ENCODE measurements at regions not wholly inside any gene's neighbourhood (a gene's known extent, or its start where the extent isn't known, plus 50 kb on each side); places are given as distances from the start of the nearest gene placed in this dataset.
A peak's percentile ranks its signal among the peaks of the same experiment; 100 is the strongest.

DNA sequence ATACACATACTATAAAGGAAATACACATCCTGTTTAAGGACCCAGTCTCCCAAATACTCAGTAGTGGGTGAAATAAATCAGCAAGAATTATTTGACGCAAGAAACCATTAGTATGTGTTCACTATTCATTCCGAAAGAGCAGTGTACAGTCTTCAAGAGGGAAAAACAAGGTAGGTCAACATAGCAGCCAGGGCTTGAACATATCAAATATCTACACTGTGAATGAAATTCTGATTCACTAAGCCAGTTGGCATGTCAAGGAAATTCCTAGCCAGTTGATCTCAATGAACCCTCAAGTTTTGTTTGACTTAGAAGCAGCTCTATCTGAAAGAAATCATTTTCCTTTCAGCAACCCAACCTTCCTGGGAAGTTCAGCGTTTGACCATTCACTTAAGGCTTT is 99.0 kb downstream of the CNTN3 start:
- intact Hi-C loops (cut with DNase I) = no loop called here
- no peak for ATAC-seq
- DNase-seq (ENCODE audit: low spot score) = no peak

- no peak for DNase-seq (ENCODE audit: low spot score)
- no peak for ATAC-seq
- intact Hi-C loops (cut with DNase I) = no loop called here
Measured at GRCh38 chr3:74511078-74511477, 103.4 kb downstream of the CNTN3 start.

- intact Hi-C loops (cut with DNase I) = no loop called here
- ATAC-seq = no peak
- DNase-seq (ENCODE audit: low spot score) = no peak
Measured at GRCh38 chr3:74510261-74510818, 104.1 kb downstream of the CNTN3 start.

DNA sequence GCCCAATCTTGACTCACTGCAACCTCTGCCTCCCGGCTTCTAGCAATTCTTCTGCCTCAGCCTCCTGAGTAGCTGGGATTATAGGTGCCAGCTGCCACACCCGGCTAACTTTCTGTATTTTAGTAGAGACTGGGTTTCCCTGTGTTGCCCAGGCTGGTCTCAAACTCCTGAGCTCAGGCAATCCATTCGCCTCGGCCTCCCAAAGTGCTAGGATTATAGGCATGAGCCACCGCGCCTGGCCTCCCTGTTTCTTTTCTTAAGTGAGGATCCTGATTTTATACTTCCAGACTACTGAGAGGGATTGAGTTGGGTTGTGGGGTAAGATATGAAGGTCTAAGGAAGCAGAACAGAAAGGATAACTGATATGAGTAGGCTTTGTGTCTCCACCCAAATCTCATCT is 106.8 kb downstream of the CNTN3 start:
- ATAC-seq = no peak
- intact Hi-C loops (cut with DNase I) = no loop called here
- DNase-seq (ENCODE audit: low spot score) = no peak

- intact Hi-C loops (cut with DNase I) = no loop called here
- DNase-seq (ENCODE audit: low spot score) = no peak
- ATAC-seq = no peak
Measured at GRCh38 chr3:74506246-74506645, 108.2 kb downstream of the CNTN3 start.

- intact Hi-C loops (cut with DNase I) = no loop called here
- ATAC-seq (peak; percentile 30), DNase-seq (ENCODE audit: low spot score) (no peak)
Measured at GRCh38 chr3:74501007-74501406, 113.5 kb downstream of the CNTN3 start.

GRCh38 chr3:74500257-74500656 is 114.2 kb downstream of the CNTN3 start:
- intact Hi-C loops (cut with DNase I) = no loop called here
- ATAC-seq = peak; percentile 70

GRCh38 chr3:74491874-74492273 is 122.6 kb downstream of the CNTN3 start:
- DNase-seq (ENCODE audit: low spot score) = no peak
- intact Hi-C loops (cut with DNase I) = no loop called here
- no peak for ATAC-seq

More at GRCh38 chr3:74500257-74500656, 114.2 kb downstream of the CNTN3 start:
- no peak for DNase-seq (ENCODE audit: low spot score)

GRCh38 chr3:74489050-74489792 is 125.2 kb downstream of the CNTN3 start:
- intact Hi-C loops (cut with DNase I) = no loop called here
- DNase-seq (ENCODE audit: low spot score) (no peak), ATAC-seq (no peak)

GRCh38 chr3:74479915-74480314 is 134.5 kb downstream of the CNTN3 start:
- ATAC-seq (no peak), DNase-seq (ENCODE audit: low spot score) (no peak)
- intact Hi-C loops (cut with DNase I) = no loop called here

DNA sequence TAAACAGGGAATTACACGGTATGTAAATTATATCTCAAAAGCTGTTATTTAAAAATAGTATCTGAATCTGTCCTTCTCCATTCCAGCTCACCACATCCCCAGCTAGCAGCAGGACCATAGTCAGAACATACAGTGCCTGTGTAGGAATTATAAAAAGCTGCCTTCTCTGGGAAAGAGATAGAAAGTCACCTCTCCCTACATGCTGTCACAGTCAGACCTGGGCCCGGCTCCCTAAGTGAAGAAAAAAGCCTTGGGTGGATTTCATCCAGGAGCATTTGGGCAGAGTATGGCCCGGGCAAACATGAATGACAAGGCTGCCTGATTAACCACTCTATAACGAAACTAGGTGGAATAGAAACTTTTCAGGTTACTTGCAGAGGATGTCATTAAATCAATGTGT is 144.1 kb downstream of the CNTN3 start:
- ATAC-seq (no peak), DNase-seq (ENCODE audit: low spot score) (no peak)
- intact Hi-C loops (cut with DNase I) = no loop called here

DNA sequence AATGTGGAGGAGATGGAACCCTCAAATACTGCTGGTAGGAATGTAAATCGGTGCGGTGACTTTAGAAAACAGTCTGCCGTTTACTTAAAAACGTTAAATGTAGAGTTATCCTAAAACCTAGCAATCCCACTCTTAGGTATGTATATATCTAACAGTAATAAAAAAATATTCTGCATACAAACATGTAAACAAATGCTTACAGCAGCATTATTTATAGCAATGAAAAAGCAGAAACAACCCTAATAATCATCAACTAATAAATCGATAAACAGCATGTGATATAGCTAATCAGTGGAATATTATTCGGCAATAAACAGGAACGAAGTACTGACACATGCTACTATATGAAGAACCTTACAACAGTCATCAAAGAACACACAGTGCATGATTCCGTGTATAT is 144.7 kb downstream of the CNTN3 start:
- no peak for ATAC-seq
- DNase-seq (ENCODE audit: low spot score) = no peak
- intact Hi-C loops (cut with DNase I) = no loop called here

GRCh38 chr3:74469151-74469550 is 145.3 kb downstream of the CNTN3 start:
- no peak for ATAC-seq
- no peak for DNase-seq (ENCODE audit: low spot score)
- intact Hi-C loops (cut with DNase I) = no loop called here

- peak; percentile 36 for ATAC-seq
- no peak for DNase-seq (ENCODE audit: low spot score)
- intact Hi-C loops (cut with DNase I) = no loop called here
Measured at GRCh38 chr3:74465715-74466410, 148.6 kb downstream of the CNTN3 start.

- ATAC-seq (no peak), DNase-seq (ENCODE audit: low spot score) (no peak)
- intact Hi-C loops (cut with DNase I) = no loop called here
Measured at GRCh38 chr3:74463515-74463914, 150.9 kb downstream of the CNTN3 start.

DNA sequence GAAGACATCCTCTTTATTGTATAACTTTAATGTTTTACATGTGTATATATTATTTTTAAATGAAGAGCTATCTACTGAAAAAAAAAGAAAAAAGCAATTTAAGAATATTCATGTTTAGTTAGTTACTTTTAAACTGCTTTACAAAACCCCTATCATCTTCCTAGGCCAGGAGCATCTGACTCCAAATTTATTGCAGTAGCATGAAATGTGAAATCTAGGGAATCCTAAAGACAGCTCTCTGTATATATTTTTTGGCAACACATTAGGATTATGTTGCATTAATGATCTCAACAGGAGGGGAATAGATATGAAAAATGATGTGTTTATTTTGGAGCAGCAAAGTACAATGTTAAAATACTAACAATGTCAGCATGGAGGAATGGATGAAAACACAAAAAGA is 158.3 kb downstream of the CNTN3 start:
- no peak for ATAC-seq
- no peak for DNase-seq (ENCODE audit: low spot score)
- intact Hi-C loops (cut with DNase I) = no loop called here

- intact Hi-C loops (cut with DNase I) = no loop called here
- no peak for ATAC-seq
Measured at GRCh38 chr3:74447221-74447620, 167.2 kb downstream of the CNTN3 start.

DNA sequence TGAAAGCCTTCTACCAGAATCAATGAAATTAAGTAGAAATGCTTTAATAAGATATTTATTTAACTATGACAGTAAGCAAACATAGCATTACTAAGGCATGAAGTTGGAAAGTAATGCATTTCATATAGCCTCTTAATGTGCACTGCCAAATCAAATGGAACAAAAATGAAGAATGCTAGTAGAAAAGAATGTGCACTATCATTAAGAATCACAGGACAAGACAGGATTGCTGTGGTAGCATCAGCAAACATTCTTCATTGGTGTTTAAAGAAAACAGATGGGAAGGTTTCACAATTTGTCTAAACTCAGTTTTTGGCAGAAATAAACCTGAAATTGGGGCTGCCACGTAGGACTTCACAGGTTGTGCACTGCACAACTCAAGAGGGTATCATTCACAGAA is 168.9 kb downstream of the CNTN3 start:
- intact Hi-C loops (cut with DNase I) = no loop called here
- DNase-seq (ENCODE audit: low spot score) (no peak), ATAC-seq (no peak)

More at GRCh38 chr3:74447221-74447620, 167.2 kb downstream of the CNTN3 start:
- no peak for DNase-seq (ENCODE audit: low spot score)

DNA sequence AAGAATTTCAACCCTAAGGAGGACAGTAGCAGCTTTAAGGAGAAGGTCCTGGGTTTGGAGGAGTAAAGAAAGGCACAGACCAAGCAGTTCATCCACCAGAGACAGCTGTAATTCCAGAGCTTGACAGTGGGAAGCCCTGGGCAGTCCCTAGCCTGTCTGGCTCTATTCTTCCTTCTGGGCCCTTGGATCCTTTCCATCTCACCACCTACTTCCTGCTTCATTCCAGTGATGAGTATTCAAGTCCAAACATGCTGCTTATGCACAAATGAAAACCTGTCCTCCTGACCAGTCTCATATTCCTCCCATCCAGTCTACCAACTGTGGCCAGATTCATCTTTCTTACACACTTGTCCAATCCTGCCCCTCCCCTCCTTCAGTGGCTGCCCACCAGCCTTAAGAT is 171.4 kb downstream of the CNTN3 start:
- DNase-seq (ENCODE audit: low spot score) = no peak
- no peak for ATAC-seq
- intact Hi-C loops (cut with DNase I) = no loop called here

DNA sequence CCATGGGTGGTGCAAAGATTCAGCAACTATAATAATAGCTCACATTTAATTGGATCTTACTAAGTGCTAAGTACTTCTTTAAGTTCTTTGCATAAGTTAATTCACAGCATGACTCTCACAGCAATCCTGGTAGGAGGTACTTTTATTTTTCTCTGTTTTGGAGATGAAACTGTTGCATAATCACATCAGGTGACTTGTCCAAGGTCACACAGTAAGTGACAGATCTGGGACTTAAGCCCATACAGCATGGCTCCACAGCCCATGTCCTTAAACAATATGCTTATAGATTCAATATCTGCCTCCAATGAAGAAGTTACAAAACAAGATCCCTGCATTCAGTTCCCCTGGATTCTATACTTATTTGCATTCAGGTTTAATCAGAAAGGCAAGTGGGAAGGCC is 171.8 kb downstream of the CNTN3 start:
- intact Hi-C loops (cut with DNase I) = no loop called here
- DNase-seq (ENCODE audit: low spot score) (no peak), ATAC-seq (no peak)

Data from sciatic nerve (tissue), 2 donors.